DMS79 treated with DMSO at 0.1 percent for 48 hours (cell line): ENCODE measurements at regions not wholly inside any gene's neighbourhood (a gene's known extent, or its start where the extent isn't known, plus 50 kb on each side); places are given as distances from the start of the nearest gene placed in this dataset.

ENCODE experiments used
- DNase-seq: peaks from one replicate; lab custom pipeline; 2025; lab: John Stamatoyannopoulos, UW

- DNase-seq: no peak
Measured at GRCh38 chr1:84090447-84091245, 53.4 kb upstream of the PRKACB start.

- DNase-seq: no peak
Measured at GRCh38 chr1:84089867-84090266, 54.2 kb upstream of the PRKACB start.

- no peak for DNase-seq
Measured at GRCh38 chr1:84089465-84089864, 54.6 kb upstream of the PRKACB start.

GRCh38 chr1:84086616-84087015 lies 57.5 kb upstream of the PRKACB start:
- no peak for DNase-seq

- no peak for DNase-seq
Measured at GRCh38 chr1:84086189-84086588, 57.9 kb upstream of the PRKACB start.

GRCh38 chr1:84083307-84083706 lies 60.8 kb upstream of the PRKACB start:
- no peak for DNase-seq

GRCh38 chr1:84078842-84079202 lies 65.2 kb upstream of the PRKACB start:
- DNase-seq: peak; percentile 36

- DNase-seq: peak; percentile 36
Measured at GRCh38 chr1:84078108-84078841, 65.8 kb upstream of the PRKACB start.

GRCh38 chr1:84077476-84078107 lies 66.5 kb upstream of the PRKACB start:
- DNase-seq: peak; percentile 76

GRCh38 chr1:84073266-84073665 lies 70.8 kb upstream of the PRKACB start:
- DNase-seq: no peak

GRCh38 chr1:84069236-84069845 lies 70.4 kb upstream of the TTLL7 start:
- peak; percentile 19 for DNase-seq

- no peak for DNase-seq
Measured at GRCh38 chr1:84062496-84062895, 63.6 kb upstream of the TTLL7 start.

GRCh38 chr1:84061336-84061735 lies 62.4 kb upstream of the TTLL7 start:
- DNase-seq: no peak

- no peak for DNase-seq
Measured at GRCh38 chr1:84060781-84061180, 61.8 kb upstream of the TTLL7 start.

- no peak for DNase-seq
Measured at GRCh38 chr1:84048820-84049219, 49.9 kb upstream of the TTLL7 start.
